ENCODE measurements at regions not wholly inside any gene's neighbourhood (a gene's known extent, or its start where the extent isn't known, plus 50 kb on each side); places are given as distances from the start of the nearest gene placed in this dataset.
"Not testable (repeated sequence)": the region's sequence is repeated elsewhere in the genome, so short reads cannot be mapped to it uniquely, and the experiment has no call there.

DNA sequence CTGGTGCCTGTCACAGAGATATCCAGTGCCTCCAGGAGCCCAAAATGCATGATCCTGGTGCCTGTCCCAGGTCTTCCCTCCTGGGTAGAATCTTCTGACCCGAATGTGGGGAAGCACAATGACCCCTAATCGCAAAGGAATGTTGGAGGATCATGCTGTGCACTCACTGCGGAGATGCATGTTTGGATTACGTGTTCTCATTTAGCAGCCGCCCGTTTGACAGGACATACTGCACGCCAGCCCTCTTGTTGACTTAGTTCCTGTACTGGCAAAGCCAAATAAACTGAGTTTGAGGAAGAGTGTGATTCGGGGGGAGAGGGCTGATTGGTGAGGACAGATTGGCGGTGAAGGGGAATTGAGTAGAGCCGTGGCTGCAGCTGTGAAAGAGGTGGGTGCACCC, 85.9 kb upstream of the SIM2 start:
- H3K27me3 ChIP-seq: no peaks in the 10 kb centered on the region
- no peak for DNase-seq (ENCODE audit: low spot score)
- TF ChIP-seq, protein P1, sequence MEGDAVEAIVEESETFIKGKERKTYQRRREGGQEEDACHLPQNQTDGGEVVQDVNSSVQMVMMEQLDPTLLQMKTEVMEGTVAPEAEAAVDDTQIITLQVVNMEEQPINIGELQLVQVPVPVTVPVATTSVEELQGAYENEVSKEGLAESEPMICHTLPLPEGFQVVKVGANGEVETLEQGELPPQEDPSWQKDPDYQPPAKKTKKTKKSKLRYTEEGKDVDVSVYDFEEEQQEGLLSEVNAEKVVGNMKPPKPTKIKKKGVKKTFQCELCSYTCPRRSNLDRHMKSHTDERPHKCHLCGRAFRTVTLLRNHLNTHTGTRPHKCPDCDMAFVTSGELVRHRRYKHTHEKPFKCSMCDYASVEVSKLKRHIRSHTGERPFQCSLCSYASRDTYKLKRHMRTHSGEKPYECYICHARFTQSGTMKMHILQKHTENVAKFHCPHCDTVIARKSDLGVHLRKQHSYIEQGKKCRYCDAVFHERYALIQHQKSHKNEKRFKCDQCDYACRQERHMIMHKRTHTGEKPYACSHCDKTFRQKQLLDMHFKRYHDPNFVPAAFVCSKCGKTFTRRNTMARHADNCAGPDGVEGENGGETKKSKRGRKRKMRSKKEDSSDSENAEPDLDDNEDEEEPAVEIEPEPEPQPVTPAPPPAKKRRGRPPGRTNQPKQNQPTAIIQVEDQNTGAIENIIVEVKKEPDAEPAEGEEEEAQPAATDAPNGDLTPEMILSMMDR (IDR thresholded peaks at IDR 0.05): no peak
- no peaks in the 10 kb centered on the region for H3K4me1 ChIP-seq
- H3K36me3 ChIP-seq: no peaks in the 10 kb centered on the region
- H3K9me3 ChIP-seq: peaks cover 0 to 16% of the 10 kb centered on the region in 2 donors
- no peak overlapping the region for H3K4me3 ChIP-seq
- no peak overlapping the region for H3K27ac ChIP-seq

DNA sequence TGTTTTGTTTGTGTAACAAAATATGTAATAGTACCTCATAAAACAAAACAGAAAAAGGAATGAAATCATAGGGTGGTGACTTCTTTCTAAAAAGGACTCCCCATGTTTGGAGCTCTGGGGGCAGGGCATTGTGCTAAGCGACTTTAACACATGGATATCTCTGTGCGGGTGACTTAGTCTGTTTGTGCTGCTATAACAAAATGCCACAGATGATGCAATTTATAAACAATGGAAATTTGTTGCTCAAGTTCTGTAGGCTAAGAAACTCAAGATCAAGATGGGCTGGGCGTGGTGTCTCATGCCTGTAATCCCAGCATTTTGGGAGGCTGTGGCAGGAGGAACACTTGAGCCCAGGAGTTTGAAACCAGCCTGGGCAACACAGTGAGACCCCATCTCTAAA, 85.4 kb upstream of the SIM2 start:
- TF ChIP-seq, protein P1 (IDR thresholded peaks at IDR 0.05): no peak
- Histone ChIP-seq H3K27ac (no peak overlapping the region), H3K27me3 (no peaks in the 10 kb centered on the region)

GRCh38 chr21:36615274-36615964, 83.5 kb upstream of the SIM2 start:
- no peaks in the 10 kb centered on the region for H3K27me3 ChIP-seq
- no peaks in the 10 kb centered on the region for H3K4me1 ChIP-seq
- DNase-seq (ENCODE audit: low spot score): no peak
- no peak overlapping the region for H3K4me3 ChIP-seq
- H3K36me3 ChIP-seq: no peaks in the 10 kb centered on the region
- peaks cover 0 to 8% of the 10 kb centered on the region in 2 donors for H3K9me3 ChIP-seq
- no peak overlapping the region for H3K27ac ChIP-seq
- TF ChIP-seq, protein P1 (IDR thresholded peaks at IDR 0.05): no peak

More for the DNA sequence above, 85.4 kb upstream of the SIM2 start:
- no peaks in the 10 kb centered on the region for H3K4me1 ChIP-seq
- no peak for DNase-seq (ENCODE audit: low spot score)
- no peak overlapping the region for H3K4me3 ChIP-seq
- no peaks in the 10 kb centered on the region for H3K36me3 ChIP-seq
- peaks cover 0 to 16% of the 10 kb centered on the region in 2 donors for H3K9me3 ChIP-seq

- not testable (repeated sequence) for H3K36me3 ChIP-seq; H3K27me3 ChIP-seq; H3K9me3 ChIP-seq; H3K4me1 ChIP-seq; DNase-seq (ENCODE audit: low spot score); H3K4me3 ChIP-seq; H3K27ac ChIP-seq
Observed at GRCh38 chr21:36616773-36617172, 82.1 kb upstream of the SIM2 start.

DNA sequence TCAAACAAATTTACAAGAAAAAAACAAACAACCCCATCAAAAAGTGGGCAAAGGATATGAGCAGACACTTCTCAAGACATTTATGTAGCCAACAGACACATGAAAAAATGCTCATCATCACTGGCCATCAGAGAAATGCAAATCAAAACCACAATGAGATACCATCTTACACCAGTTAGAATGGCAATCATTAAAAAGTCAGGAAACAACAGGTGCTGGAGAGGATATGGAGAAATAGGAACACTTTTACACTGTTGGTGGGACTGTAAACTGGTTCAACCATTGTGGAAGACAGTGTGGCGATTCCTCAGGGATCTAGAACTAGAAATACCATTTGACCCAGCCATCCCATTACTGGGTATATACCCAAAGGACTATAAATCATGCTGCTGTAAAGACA, 77.1 kb upstream of the SIM2 start:
- not testable (repeated sequence) for DNase-seq (ENCODE audit: low spot score); H3K4me1 ChIP-seq; H3K27me3 ChIP-seq; H3K36me3 ChIP-seq; H3K27ac ChIP-seq; H3K9me3 ChIP-seq; H3K4me3 ChIP-seq

DNA sequence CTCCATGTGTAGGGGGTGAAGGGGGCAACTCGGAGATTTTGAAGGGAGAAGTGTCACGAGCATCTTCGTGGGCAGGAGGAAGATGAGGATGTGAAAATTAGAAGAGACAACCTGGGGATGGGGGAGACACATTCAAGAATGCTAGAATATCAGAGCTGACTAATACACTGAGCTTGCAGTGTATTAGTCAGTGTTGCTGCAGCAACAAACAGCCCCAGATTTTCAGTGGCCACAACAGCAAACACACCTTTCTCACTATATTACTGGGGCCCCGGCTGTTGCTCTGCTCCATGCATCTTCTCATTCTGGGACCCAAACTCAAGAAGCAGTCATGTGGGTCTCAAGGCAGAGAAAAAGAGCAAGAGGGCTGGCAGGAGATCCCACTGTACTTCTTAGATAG, 74.8 kb upstream of the SIM2 start:
- no peaks in the 10 kb centered on the region for H3K4me1 ChIP-seq
- no peak overlapping the region for H3K27ac ChIP-seq
- H3K4me3 ChIP-seq: no peak overlapping the region
- no peak for DNase-seq (ENCODE audit: low spot score)
- TF ChIP-seq, protein P1 (IDR thresholded peaks at IDR 0.05): no peak
- H3K9me3 ChIP-seq: no peaks in the 10 kb centered on the region
- H3K36me3 ChIP-seq: no peaks in the 10 kb centered on the region
- H3K27me3 ChIP-seq: no peaks in the 10 kb centered on the region

- DNase-seq (ENCODE audit: low spot score): no peak
- H3K27me3 ChIP-seq: no peaks in the 10 kb centered on the region
Observed at GRCh38 chr21:36626791-36627190, 72.1 kb upstream of the SIM2 start.

More at GRCh38 chr21:36626791-36627190, 72.1 kb upstream of the SIM2 start:
- Histone ChIP-seq H3K9me3 (no peaks in the 10 kb centered on the region), H3K36me3 (no peaks in the 10 kb centered on the region), H3K4me1 (no peaks in the 10 kb centered on the region), H3K4me3 (no peak overlapping the region), H3K27ac (no peak overlapping the region)
- TF ChIP-seq, protein P1 (IDR thresholded peaks at IDR 0.05): no peak
